ENCODE measurements at regions not wholly inside any gene's neighbourhood (a gene's known extent, or its start where the extent isn't known, plus 50 kb on each side); places are given as distances from the start of the nearest gene placed in this dataset.

- TF ChIP-seq POLR2A (IDR thresholded peaks at IDR 0.05), result no peak
- TF ChIP-seq, protein P1, sequence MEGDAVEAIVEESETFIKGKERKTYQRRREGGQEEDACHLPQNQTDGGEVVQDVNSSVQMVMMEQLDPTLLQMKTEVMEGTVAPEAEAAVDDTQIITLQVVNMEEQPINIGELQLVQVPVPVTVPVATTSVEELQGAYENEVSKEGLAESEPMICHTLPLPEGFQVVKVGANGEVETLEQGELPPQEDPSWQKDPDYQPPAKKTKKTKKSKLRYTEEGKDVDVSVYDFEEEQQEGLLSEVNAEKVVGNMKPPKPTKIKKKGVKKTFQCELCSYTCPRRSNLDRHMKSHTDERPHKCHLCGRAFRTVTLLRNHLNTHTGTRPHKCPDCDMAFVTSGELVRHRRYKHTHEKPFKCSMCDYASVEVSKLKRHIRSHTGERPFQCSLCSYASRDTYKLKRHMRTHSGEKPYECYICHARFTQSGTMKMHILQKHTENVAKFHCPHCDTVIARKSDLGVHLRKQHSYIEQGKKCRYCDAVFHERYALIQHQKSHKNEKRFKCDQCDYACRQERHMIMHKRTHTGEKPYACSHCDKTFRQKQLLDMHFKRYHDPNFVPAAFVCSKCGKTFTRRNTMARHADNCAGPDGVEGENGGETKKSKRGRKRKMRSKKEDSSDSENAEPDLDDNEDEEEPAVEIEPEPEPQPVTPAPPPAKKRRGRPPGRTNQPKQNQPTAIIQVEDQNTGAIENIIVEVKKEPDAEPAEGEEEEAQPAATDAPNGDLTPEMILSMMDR (IDR thresholded peaks at IDR 0.05), result no peak
- WGBS, 2 donors, result 95 to 97% methylated on average over 1 of the region's 1 CpG
Observed at GRCh38 chr5:96014395-96014794, 52.7 kb upstream of the ELL2 start.

GRCh38 chr5:96013254-96013653, 51.6 kb upstream of the ELL2 start:
- H3K4me3 ChIP-seq (ENCODE audit: low read depth, poor library complexity, severe bottlenecking), result no peak overlapping the region
- WGBS, 2 donors, result 91 to 100% methylated on average over 1 of the region's 1 CpG
- intact Hi-C loops (cut with DNase I; ENCODE audit: low total_unique reads), result no loop called here
- DNase-seq (ENCODE audit: low spot score in 2 of 2), result no peak
- TF ChIP-seq POLR2A (IDR thresholded peaks at IDR 0.05), result no peak
- TF ChIP-seq, protein P1 (IDR thresholded peaks at IDR 0.05), result no peak

More at GRCh38 chr5:96014395-96014794, 52.7 kb upstream of the ELL2 start:
- no peak overlapping the region for H3K4me3 ChIP-seq (ENCODE audit: low read depth, poor library complexity, severe bottlenecking)
- intact Hi-C loops (cut with DNase I; ENCODE audit: low total_unique reads), result no loop called here
- no peak for DNase-seq (ENCODE audit: low spot score in 2 of 2)

DNA sequence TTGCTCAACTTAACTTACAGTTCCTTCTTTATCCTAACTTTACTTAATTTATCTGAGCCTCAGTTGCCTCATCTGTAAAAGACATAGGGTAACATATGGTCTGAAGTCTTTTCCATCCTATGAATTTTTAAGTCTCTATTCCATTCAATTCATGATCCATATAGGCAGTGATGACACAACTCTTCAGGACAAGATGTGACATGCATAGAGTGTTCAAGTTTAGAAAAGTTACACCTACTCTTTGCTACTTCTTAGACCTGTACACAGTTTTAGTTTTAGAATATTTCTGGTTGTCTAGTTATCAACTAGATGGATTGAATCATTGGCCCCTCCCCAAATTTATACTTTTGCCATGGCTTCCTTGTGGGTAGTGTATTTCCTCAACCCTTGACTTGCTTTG, 50.7 kb upstream of the ELL2 start:
- intact Hi-C loops (cut with DNase I; ENCODE audit: low total_unique reads), result no loop called here
- no peak for DNase-seq (ENCODE audit: low spot score in 2 of 2)
- no peak overlapping the region for H3K4me3 ChIP-seq (ENCODE audit: low read depth, poor library complexity, severe bottlenecking)
- TF ChIP-seq, protein P1 (IDR thresholded peaks at IDR 0.05), result no peak
- TF ChIP-seq POLR2A (IDR thresholded peaks at IDR 0.05), result no peak

MicroRNA genes in the stretch of these regions (microRNA counts, 767-probe panel; counts per million panel counts)
- 0 to 358 counts per million in 2 donors for microRNA hsa-miR-583

Small RNAs in the stretch of these regions (microRNA-seq; reads per million reads assigned to microRNA genes)
- 0 reads per million in 2 donors for gene MIR583 (ENCODE audit: borderline number of aligned reads in 1 of 2, borderline replicate concordance in 2 of 2)

Data from lower leg skin (tissue), 4 donors.